Left renal cortex interstitium (tissue), 4 donors: ENCODE measurements at regions not wholly inside any gene's neighbourhood (a gene's known extent, or its start where the extent isn't known, plus 50 kb on each side); places are given as distances from the start of the nearest gene placed in this dataset.
"Not testable (repeated sequence)": the region's sequence is repeated elsewhere in the genome, so short reads cannot be mapped to it uniquely, and the experiment has no call there.

Source experiments
- DNase-seq, 4 donors: peaks; one replicate each; pipeline ENCODE4 v3.0.0-alpha.2; 2013; ENCODE audit warnings: low read depth in 4 of 4, low spot score in 2 of 4, missing footprints in 1 of 4

- not testable (repeated sequence) for DNase-seq
Measured at GRCh38 chr3:194264631-194265504, 86.3 kb downstream of the CPN2 start.

- DNase-seq = no peak
Measured at GRCh38 chr3:194265505-194265892, 85.6 kb downstream of the CPN2 start.

- no peak for DNase-seq
Measured at GRCh38 chr3:194265996-194266964, 84.8 kb downstream of the CPN2 start.

GRCh38 chr3:194267744-194268653 lies 83.1 kb downstream of the CPN2 start:
- DNase-seq = no peak

- no peak for DNase-seq
Measured at GRCh38 chr3:194268654-194269512, 82.2 kb downstream of the CPN2 start.

GRCh38 chr3:194269610-194270145 lies 81.5 kb downstream of the CPN2 start:
- no peak for DNase-seq

- no peak for DNase-seq
Measured at GRCh38 chr3:194270627-194271459, 80.3 kb downstream of the CPN2 start.

- no peak for DNase-seq
Measured at GRCh38 chr3:194271460-194272035, 79.6 kb downstream of the CPN2 start.

- no peak for DNase-seq
Measured at GRCh38 chr3:194272221-194272620, 78.9 kb downstream of the CPN2 start.

GRCh38 chr3:194272861-194273742 lies 78.0 kb downstream of the CPN2 start:
- no peak for DNase-seq

- no peak for DNase-seq
Measured at GRCh38 chr3:194273743-194274310, 77.3 kb downstream of the CPN2 start.

GRCh38 chr3:194274424-194275085 lies 76.6 kb downstream of the CPN2 start:
- no peak for DNase-seq

- DNase-seq = no peak
Measured at GRCh38 chr3:194275291-194275690, 75.8 kb downstream of the CPN2 start.

- no peak for DNase-seq
Measured at GRCh38 chr3:194275721-194276120, 75.4 kb downstream of the CPN2 start.

GRCh38 chr3:194276768-194277103 lies 74.4 kb downstream of the CPN2 start:
- no peak for DNase-seq

- DNase-seq = no peak
Measured at GRCh38 chr3:194277104-194277785, 73.9 kb downstream of the CPN2 start.
